Epithelial cell of proximal tubule (primary cell): ENCODE measurements at regions not wholly inside any gene's neighbourhood (a gene's known extent, or its start where the extent isn't known, plus 50 kb on each side); places are given as distances from the start of the nearest gene placed in this dataset.

ENCODE experiments used
- DNase-seq: peaks from one replicate; pipeline ENCODE4 v3.0.0-alpha.2; 2011; ENCODE audit warnings: low read depth
- H3K4me3 ChIP-seq: 2 replicates; pipeline ENCODE4 v1.5.1; 2011; ENCODE audit warnings: low read depth, mild to moderate bottlenecking, low read length
- CTCF ChIP-seq: conservative IDR thresholded peaks from 2 replicates; pipeline ENCODE4 v1.5.1; 2012; ENCODE audit warnings: low read depth, mild to moderate bottlenecking, low read length

DNA sequence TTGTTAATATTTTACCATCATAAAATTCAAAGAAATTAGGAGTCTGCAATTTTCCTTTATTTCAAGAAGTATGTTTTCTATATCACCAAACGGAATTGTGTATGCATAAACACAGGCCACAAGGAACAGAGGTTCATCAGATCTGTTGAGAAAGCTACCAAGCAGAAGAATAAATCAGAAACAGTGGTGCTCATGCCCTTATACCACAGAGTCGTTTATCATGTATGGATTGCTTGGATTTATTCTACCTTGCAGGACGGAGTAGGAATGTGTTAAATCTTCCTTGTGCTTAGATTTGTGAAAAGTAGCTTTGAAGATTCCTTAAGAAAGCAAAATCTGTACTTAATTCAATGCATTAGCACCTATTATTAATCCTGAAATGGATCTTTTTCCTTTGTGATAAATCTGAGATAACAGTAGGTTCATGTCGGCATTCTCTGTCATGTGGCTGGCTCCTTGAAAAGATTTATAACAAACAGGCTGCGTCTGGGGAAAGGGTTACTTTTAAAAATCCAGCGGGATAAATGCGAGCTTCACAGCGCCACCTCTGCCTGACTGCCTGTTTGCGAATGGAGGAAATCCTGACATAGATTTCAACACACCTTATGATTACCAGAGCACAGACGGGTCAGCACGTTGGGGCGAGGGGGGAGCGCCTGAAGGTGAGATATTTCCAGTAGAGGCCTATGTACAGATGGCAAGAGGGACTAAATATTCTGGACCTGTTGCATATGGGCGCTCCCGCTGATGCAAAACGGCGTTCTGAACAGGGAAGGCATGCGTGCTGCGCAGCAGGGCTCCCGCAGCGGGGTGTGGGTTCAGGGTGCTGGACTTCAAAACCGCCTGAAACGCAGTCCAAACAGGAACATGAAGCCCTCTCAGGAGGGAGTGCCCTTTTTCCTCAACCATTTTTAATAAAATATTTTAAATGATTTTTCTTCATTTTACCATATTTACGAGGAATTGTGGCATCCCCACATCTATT is 445.5 kb upstream of the SGCG start:
- TF ChIP-seq CTCF, result peak; percentile 23

GRCh38 chr13:22736084-22736767 is 444.6 kb upstream of the SGCG start:
- no peak for TF ChIP-seq CTCF
- no peak overlapping the region for H3K4me3 ChIP-seq
- no peak for DNase-seq

More for the DNA sequence above, 445.5 kb upstream of the SGCG start:
- DNase-seq, result no peak
- H3K4me3 ChIP-seq, result no peak overlapping the region

- DNase-seq, result no peak
- no peak overlapping the region for H3K4me3 ChIP-seq
- no peak for TF ChIP-seq CTCF
These were observed 444.0 kb upstream of the SGCG start for GRCh38 chr13:22736768-22737092.

GRCh38 chr13:22738357-22738756 is 442.4 kb upstream of the SGCG start:
- TF ChIP-seq CTCF, result no peak
- DNase-seq, result no peak
- no peak overlapping the region for H3K4me3 ChIP-seq

DNA sequence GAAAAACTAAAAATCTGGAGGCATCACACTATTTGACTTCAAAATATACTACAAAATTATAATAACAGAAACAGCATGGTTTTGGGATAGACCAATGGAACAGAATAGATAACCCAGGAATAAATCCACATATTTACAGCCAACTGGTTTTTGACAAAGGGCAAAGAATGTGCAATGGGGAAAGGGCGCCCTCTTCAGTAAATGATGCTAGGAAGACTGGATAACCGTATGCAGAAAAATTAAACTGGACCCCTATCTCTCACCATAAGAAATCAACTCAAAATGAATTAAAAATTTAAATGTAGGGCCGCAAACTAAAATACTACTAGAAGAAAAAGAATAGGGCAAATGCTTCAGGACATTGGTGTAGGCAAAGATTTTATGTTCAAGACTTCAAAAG is 440.5 kb upstream of the SGCG start:
- TF ChIP-seq CTCF, result peak; percentile 44
- no peak for DNase-seq
- H3K4me3 ChIP-seq, result no peak overlapping the region

DNA sequence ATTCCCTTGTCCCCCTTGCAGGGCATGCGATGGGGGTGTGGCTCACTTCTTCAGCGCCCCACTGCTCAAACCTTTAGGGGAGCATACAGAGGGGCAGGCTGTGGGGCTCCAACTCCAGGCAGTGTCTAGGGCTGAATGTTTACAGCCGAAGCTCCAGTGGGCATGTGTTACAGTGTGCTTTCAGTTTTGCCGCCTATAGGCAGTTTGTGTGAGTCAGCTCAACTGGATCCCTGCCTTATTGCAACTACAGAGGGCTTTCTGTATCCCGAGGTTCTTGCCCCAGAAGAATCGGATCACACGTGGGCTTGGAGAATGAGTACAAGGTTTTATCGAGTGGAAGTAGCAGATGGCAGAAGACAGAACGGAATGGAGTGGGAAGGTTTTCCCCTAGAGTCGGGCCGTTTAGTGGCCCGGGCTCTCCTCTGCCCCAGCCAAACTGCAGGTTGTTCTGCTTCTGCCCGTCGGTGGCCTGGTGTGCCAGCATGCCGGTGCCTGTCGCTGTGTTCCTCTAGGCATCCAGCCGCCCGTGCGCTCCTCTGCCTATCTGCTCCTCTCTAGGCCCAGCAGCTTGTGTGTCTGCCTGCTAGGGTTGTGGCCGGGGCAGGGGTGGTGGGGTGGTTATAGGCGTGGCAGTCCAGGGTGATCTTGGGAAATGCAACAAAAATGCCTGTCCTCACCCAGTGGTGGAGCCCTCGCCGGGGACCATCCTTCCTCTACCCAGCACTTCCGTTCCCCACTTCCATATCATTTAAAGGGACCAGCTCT is 435.9 kb upstream of the SGCG start:
- TF ChIP-seq CTCF, result no peak
- DNase-seq, result no peak
- H3K4me3 ChIP-seq, result no peak overlapping the region
